ENCODE measurements at regions not wholly inside any gene's neighbourhood (a gene's known extent, or its start where the extent isn't known, plus 50 kb on each side); places are given as distances from the start of the nearest gene placed in this dataset.
"Not testable (repeated sequence)": the region's sequence is repeated elsewhere in the genome, so short reads cannot be mapped to it uniquely, and the experiment has no call there.

DNA sequence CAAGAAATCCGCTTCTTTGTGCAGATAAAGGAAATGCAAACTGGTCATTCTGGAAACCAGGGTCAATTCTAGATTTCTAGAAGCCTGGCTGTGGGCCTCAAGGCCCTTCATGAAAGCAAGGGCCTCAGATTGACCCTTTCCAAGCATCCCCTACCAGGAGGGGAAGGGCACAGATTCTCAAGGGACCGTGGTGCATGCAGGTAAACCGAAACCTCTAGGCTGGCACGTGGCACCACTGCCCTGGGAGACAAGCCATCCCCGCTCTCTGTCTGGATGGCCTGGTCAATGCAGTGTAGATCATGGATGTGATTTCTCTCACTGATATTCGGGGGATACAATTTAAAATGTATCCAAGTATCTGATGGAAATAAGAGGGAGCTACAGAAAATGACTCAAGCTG, 69.4 kb downstream of the TOMM20 start:
- no peak for DNase-seq

DNA sequence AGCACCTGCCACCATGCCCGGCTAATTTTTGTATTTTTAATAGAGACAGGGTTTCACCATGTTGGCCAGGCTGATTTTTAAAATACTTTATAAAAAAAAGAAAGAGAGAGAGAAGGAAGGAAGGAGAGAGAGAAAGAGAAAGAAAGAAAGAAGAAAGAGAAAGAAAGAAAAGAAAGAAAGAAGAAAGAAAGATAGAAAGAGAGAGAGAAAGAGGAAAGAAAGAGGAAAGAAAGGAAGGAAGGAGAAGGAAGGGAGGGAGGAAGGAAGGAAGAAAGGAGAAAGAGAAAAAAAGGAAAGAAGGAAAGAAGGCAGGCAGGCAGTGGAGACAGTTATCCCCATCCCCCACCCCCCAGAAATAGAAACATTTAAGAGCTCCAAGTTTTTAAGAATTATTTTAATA, 69.9 kb downstream of the TOMM20 start:
- DNase-seq = no peak

DNA sequence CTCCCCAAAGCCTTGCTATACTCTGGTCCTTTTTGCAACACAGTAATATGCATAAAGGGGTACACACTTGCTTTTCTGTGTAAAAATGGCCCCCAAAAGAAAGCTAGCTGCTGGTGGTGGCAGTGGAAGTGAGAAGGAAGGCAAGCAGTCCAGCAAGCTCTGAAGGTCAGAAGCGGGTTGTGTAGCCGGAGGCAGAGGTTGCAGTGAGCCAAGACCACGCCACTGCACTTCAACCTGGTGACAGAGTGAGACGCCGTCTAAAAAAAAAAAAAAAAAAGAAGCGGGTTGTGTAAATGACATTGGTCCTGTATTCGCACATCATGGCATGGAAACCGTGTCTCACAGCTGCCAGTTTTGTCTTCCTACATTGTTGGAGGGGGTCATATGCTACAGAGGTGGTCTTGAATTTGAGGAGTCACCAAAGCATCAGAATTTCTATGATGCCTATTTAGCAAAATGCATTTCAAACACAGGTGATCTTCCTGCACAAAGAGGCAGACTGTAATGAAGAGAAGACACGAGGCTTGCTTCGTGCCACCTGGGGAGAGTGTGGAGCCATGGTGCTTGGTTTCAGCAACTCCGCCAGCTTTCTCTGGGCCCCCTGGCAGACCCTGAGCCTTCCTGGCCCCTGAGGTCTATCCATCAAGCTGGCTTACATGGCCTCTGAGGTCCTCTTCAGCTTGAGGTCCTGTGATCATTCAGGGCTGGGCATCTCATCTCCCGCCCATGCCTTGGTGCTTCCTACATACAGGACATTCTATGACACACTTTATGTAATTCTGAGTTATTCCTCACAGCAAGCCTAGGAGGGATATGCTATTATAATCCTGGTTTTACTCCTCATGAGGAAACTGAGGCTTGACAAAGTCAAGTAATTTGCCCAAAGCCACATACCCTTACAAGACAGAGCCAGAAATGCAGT, 71.0 kb downstream of the TOMM20 start:
- DNase-seq = no peak

DNA sequence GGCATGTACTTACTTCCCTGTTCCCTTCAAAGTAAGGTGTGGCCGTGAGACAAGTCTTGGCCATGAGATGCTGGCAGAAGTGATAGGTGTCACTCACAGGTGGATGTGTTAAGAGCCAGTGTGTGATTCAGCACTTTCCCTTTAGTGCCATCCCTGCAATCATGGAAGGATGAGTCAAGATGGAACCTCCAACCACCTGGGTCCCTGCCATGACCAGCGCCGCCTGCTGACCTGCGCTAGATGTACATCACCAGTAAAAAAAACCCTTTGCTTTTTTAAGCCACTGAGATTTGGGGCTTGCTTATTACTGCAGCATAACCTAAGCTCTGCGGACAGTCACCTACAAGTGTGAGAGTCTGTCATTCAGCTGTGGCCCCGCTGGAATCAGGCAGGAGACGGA, 71.7 kb downstream of the TOMM20 start:
- DNase-seq = no peak

DNA sequence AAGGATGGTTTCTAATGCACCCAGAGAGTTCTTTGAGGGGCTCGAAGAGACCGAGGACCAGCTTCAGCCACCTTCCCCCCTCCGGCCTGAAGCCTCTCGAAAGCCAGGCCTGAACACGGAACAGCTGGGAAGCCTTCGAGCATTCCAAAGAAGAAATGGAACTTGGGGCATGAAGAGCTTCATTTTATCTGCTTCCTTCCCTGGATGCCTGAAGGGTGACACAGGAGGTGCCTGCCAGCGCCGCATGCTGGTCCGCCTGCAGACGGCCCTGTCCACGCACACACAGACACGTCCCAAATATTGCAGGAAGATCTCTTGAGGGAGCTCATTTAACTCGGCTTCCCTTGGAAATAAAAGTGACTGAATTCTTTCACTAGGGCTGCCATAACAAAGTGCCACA, 73.7 kb downstream of the TOMM20 start:
- DNase-seq = no peak

DNA sequence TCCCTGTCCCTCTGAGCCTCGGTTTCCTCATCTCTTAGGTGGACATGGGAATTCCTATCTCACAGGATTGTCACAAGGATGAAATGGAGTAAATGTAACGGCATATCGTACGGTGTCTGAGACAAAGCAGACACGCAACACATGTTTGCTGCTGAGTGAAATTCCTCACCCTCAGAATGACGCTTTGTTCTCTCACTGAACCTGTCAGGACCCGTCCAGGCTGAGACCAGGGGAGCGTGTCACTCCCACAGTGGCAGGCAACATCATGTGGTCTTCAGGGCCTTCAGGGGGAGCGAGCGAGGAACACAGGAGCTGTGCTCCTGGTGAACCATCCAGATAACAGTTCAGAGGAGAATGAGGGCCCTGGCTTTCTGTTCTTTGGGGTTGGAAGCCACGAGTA, 74.2 kb downstream of the TOMM20 start:
- no peak for DNase-seq

DNA sequence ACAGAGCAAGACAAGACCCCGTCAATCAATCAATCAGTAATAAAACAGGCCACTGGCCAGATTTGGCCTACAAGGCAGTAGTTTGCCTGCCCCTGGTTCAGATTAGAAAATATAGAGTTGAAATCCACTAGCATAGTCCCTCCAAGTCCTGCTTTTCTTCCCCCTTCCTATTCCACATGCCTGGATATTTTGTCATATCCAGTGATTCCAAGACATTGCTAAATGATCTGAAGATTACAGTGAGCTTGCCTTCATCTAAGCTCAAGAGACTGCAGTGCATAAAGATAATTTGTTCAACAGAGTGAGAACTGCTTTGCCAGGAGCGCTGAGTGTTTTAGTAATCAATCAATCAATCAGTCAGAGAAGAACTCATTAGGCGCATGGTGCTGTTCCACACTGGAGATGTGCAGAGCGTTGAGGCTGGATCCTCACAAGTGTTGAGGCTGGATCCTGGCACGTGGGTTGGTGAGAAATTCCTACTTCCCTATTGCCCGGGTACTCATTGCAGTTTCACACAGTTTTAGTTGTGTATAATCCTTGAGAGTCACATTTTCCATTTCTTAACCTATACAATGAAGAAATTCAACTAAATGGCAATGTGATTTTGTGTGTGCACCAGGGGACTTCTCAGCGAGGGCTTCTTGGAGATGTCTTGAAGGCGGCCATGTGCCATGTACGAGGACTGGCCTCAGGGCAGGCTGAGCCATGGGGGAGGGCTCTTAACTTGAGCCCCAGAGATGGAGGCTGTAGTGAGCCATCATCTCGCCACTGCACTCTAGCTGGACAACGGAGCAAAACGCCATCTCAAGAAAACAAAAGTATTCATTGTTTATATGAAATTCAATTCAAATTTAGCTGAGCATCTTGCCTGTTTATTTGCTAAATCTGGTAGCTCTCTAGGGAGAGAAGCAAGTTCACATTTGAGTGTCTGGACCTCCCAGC, 76.3 kb downstream of the TOMM20 start:
- no peak for DNase-seq

DNA sequence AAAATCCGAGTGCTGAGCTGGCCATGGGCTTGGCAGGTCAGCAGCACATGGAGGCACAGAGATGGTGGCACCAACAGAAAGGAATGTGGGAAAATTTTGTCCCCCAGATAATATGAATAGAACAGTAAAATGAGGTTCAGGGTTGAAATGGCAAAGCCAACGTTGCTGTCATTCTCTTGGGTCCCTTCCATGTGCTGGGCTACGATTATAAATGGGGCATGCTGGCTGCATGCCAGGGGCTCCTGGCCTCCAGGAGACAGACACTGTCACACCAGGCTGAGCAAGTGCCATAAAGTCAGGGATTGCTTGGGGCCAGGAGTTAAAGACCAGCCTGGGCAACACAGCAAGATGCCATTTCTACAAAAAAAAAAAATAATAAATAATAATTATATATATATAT, 77.1 kb downstream of the TOMM20 start:
- DNase-seq = peak; percentile 36

DNA sequence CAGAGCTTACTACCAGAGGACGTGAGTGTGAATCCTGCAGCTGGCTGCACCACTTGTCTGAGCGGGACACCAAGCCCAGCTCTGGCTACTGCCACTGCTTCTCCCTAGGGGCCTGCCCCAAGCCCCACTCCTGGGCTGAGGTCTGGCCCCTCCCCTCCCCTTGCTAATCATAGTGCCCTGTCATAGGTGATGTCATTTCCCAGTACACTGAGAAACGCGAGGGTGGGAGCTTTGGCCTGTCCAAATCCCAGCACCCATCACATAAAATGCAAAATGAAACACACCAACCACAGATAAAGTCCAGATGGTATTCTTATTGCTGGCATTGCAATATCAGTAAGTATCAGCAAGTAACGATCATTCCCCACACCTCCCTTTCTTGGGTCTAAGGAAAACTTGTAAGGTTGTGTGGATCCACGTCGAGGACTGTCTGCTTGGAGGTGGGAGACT, 77.7 kb downstream of the TOMM20 start:
- no peak for DNase-seq

DNA sequence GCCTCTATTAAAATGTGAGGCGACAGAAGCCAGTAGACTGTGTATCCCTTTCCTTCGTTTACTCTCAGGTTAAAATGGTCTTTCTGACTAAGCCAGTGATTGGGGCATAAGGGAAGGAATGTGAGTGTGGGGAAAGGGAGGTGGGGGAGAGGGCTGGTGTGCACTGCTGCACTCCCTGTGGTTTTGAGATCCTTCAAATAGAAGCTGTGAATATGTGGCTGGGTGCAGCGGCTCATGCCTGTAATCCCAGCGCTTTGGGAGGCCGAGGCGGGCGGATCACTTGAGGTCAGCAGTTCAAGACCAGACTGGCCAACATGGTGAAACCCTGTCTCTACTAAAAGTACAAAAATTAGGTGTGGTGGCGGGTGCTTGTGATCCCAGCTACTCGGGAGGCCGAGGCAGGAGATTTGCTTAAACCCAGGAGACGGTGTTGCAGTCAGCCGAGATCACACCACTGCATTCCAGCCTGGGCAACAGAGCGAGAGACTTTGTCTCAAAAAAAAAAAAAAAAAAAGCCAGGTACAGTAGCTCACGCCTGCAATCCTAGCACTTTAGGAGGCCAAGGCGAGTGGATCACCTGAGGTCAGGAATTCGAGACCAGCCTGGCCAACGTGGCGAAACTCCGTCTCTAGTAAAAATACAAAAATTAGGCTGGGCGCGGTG, 78.8 kb downstream of the TOMM20 start:
- not testable (repeated sequence) for DNase-seq

DNA sequence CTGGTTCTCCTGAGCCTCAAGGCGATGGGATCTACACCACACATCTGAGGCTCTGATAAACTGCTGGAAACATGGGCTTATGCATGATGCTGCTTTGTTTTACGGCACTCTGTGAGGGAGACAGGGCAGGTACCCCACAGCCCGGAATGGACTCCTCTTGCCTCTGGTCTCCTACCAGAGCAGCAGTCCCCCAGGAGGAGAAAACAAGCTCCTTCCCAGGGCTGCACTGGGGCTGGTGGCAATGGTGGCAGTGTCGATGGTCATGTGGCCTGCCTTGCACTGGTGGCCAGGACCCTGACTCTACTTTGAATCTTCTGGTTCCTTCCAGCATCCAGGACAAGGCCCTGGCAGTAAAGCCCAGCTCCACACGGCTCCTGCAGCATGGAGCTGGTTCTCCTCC, 79.4 kb downstream of the TOMM20 start:
- no peak for DNase-seq

DNA sequence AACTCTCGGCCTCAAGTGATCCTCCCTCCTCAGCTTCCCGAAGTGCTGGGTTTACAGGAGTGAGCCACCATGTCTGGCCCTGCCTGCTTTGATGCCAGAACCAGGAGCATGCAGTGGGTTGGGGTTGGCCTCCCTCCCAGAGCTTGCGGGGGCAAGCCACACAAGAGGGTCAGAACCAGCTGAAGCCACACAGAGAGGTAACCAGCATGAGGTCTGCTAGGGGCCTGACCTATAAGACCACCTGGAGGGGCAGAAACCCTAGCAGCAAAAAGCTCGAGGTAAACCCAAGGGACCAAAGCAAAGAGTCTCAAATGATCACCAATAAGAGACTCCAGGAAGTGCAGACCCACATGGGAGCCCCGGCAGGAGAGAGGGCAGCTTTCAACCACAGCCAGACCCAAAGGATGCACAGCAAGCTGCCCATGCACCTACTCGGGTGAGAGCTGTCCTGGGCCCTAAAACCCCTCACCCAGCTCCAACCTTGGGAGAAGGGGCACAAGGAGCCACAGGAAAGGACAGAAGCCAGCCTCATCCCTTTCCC, 81.2 kb downstream of the TOMM20 start:
- no peak for DNase-seq

DNA sequence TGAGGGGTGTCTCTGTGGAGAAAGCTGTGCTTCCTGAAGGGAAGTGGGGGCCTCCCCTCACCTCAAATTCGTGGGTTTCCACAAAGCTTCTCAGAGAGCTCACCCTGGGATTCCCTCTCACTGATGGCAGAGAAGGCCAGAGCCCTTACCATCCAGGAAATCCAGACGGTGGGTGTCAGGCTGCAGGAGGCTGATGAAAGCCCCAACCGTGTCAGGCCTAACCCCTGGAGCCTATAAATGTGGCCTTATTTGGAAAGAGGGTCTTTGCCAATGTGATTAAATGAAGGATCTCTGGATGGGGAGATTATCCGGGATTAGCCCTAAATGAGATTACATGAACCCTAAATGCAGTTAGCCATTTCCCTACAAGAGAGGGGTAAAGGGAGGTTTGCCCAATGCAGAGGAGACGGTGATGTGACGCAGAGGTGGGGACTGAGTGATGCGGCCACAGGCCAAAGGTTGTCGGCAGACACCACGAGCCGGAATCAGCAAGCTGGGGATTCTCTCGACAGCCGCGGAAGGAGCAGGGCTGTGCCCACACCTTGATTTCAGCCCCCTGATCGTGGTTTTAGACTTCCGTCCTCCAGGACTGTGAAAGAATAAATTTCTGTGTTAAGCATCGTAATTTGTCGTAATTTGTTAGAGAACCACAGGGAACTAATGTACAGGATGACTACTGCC, 82.6 kb downstream of the TOMM20 start:
- no peak for DNase-seq

DNA sequence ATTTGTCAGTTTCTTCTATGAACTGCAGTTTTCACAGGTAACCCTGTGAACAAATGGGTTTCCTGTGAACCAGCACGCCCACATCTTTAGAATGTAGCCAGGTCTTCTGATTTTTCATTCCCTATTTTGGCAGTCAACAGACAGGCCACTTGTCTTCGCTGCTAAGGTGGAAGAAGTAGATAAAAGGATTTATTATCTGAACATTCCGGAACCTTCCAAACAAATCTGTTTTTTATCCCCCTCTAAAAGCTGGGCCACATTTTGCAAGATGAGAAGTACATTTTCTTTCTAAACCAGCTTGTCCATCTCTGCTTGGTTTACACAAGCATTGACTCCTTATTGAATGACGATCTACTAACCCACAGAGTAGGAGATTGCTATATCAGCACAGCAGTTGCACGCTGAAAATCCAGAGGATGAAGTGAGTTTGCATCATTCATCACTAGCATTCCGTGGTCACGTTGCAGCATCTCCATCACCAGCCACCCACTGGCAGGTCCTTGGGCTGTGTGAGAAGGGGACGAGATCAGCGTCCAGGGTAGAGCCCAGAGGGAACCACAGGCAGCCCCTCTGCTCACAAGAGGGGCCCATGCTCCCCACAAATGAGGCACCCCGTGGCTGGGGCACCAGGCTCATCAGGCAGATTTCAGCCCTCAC, 83.5 kb downstream of the TOMM20 start:
- no peak for DNase-seq

DNA sequence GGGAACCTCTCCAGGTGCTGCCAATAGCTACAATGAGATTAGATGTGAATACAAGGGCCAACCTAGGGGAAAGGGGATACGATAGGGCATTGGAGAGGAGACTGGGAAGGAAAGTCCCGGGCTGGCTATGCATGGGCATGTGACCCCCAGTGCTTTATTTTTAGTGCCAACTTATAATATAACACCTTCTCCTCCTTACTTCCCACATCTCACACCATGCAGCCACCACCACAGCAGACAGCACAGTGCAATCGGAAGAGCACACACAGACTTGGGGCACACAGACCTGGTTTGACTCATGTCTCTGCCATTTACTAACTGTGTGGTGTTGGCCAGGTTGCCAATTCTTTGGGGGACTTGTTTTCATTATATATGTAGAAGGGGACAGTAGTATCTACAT, 85.4 kb downstream of the TOMM20 start:
- DNase-seq = no peak

DNA sequence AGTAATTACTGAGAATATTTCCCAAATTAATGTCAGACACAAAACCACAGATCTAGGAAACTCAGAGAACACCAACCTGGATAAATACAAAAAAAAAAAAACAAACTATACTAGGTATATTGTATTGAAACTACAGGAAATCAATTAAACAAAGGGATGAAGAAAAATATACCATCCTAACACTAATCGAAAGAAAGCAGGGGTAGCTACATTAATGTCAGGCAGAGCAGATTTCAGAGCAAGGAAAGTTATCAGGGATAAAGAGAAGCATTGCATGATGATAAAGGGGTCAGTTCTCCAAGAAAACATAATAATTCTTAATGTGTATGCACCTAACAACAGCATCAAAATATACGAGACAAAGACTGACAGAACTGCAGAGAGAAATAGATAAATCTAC, 89.9 kb downstream of the TOMM20 start:
- no peak for DNase-seq

DNA sequence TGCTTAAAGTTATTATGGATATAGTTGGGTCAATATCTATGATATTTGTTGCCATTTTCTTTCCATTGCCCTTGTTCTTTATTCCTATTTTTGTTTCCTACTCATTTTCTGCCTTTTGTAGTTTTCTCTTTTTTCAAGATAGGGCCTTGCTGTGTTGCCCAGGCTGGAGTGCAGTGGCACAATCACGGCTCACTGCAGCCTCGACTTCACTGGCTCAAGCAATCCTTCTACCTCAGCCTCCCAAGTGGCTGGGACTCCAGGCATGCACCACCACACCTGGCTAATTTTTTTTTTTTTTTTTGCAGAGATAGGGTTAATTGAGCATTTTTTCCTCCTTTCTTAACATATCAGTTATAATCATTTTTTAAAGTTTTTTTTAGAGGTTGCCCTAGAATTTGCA, 92.7 kb downstream of the TOMM20 start:
- DNase-seq = no peak

DNA sequence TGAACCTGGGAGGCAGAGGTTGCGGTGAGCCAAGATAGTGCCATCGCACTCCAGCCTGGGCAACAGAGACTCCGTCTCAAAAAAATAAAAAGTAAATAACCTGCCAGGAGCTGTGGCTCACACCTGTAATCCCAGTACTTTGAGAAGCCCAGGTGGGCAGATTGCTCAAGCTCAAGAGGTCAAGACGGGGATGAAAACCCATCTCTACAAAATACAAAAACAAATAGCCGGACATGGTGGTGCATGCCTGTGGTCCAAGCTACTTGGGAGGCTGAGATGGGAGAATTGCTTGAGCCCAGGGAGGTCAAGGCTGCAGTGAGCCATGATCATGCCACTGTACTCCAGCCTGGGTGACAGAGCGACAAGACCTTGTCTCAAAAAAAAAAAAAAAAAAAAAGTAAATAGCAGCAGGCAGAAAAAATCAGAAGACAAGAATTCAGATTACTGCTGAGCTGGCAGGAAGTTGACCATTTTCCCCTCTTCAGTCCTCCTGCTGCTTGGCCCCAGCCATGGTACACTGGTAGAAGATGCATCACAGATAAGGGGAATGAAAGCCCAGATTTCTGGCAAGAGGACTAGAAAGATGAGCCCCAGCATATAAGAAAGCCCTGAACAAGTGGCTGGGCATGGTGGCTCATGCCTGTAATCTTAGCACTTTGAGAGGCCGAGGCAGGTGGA, 97.6 kb downstream of the TOMM20 start:
- DNase-seq = no peak

DNA sequence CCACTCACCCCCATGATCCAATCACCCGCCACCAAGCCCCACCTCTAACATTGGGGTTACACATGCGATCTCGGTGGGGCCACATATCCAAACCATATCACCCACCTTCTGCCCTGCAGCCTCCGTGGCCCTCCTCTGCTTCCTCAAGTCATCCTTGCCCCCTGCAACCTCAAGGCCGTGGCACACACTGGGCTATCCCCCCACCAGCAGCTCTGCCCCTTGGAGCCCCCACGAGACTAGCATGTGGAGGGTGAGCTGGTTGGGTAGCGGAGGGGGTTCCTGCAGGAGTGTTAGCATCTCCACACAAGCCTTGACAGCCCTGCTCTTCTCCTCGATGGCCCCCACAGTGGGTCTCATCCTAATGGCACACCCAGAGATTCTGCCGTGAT, 100.8 kb downstream of the TOMM20 start:
- no peak for DNase-seq

DNA sequence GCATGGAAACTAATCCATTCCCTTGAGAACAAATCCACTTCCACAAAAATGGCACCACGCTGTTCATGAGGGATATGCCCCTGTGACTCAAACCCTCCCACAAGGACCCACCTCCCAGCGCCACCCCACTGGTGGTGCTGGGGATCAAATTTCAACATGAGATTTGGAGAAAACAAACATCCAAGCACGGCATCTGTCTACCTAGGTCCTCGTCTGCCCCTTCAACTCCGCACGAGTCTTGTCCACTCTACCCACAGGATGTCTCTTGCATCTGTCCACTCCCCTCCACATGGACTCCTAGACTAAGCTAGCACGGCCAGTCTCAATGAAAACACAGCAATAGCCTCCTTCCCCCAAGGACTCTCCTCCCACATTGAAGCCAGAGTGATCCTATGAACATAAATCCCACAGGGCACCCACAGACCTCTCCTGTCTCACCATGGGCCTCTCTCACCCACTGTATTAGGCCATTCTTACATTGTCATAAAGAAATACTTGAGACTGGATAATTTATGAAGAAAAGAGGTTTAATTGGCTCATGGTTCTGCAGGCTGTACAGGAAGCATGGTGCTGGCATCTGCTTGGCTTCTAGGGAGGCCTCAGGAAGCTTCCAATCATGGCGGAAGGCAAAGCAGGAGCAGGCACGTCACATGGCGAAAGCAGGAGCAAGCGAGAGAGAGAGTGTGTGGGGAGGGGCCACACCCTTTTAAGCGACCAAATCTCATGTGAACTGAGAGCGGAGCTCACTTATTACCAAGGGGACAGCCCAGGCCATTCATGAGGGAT, 101.4 kb downstream of the TOMM20 start:
- DNase-seq = no peak

Data from SHP77 treated with DMSO at 0.1 percent for 48 hours (cell line).